ENCODE measurements at regions not wholly inside any gene's neighbourhood (a gene's known extent, or its start where the extent isn't known, plus 50 kb on each side); places are given as distances from the start of the nearest gene placed in this dataset.

DNA sequence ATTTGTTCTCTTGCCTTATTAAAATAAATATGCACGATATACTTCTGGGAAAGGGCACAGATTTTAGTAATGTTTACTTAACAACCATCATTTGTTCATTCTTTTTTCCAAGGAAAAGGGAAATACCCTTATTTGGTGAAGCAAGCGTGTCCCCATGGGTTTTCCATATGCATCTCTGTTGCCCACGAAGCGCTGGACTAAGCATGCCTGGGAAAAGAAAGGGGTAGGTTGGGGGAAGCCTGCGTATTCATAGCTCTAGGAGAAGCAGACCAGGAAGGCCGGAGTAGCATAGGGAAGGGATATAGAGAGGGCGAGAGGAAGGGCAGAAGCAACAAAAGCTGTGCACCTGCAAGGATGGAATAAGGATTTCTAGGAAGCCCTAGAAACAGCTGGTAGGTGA is 61.8 kb upstream of the ACO1 start:
- no peak for TF ChIP-seq POLR2A (IDR thresholded peaks at IDR 0.05)
- TF ChIP-seq POLR2AphosphoS5 (IDR thresholded peaks at IDR 0.05), result no peak
- TF ChIP-seq EP300 (IDR thresholded peaks at IDR 0.05), result no peak
- TF ChIP-seq, protein P1, sequence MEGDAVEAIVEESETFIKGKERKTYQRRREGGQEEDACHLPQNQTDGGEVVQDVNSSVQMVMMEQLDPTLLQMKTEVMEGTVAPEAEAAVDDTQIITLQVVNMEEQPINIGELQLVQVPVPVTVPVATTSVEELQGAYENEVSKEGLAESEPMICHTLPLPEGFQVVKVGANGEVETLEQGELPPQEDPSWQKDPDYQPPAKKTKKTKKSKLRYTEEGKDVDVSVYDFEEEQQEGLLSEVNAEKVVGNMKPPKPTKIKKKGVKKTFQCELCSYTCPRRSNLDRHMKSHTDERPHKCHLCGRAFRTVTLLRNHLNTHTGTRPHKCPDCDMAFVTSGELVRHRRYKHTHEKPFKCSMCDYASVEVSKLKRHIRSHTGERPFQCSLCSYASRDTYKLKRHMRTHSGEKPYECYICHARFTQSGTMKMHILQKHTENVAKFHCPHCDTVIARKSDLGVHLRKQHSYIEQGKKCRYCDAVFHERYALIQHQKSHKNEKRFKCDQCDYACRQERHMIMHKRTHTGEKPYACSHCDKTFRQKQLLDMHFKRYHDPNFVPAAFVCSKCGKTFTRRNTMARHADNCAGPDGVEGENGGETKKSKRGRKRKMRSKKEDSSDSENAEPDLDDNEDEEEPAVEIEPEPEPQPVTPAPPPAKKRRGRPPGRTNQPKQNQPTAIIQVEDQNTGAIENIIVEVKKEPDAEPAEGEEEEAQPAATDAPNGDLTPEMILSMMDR (IDR thresholded peaks at IDR 0.05), result no peak
- Histone ChIP-seq H3K4me3 (no peak overlapping the region), H3K27me3 (no peaks in the 10 kb centered on the region), H3K4me1 (no peaks in the 10 kb centered on the region), H3K36me3 (no peaks in the 10 kb centered on the region), H3K9me3 (no peaks in the 10 kb centered on the region), H3K27ac (no peak overlapping the region)
- 72 to 76% methylated on average over 7 of the region's 7 CpGs for WGBS, 2 donors
- no peak for DNase-seq
- intact Hi-C loops (cut with DNase I), result no loop called here

DNA sequence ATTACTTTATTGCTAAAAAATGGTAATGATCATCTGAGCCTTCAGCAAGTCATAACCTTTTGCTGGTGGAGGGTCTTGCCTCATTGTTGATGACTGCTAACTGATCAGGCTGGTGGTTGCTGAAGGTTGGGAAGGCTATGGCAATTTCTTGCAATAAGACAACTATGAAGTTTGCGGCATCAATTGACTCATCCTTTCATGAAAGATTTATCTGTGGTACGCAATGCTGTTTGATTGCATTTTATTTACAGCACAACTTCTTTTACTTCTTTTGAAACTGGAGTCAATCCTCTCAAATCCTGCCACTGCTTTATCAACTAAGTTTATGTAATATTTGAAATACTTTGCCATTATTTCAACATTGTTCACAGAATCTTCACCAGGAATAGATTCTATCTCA is 58.3 kb upstream of the ACO1 start:
- H3K4me3 ChIP-seq, result no peak overlapping the region
- 93 to 94% methylated on average over 2 of the region's 2 CpGs for WGBS, 2 donors
- no peaks in the 10 kb centered on the region for H3K36me3 ChIP-seq
- intact Hi-C loops (cut with DNase I), result no loop called here
- no peak overlapping the region for H3K27ac ChIP-seq
- DNase-seq, result no peak
- no peak for TF ChIP-seq POLR2A (IDR thresholded peaks at IDR 0.05)
- TF ChIP-seq POLR2AphosphoS5 (IDR thresholded peaks at IDR 0.05), result no peak
- TF ChIP-seq, protein P1 (IDR thresholded peaks at IDR 0.05), result no peak
- no peak for TF ChIP-seq EP300 (IDR thresholded peaks at IDR 0.05)
- no peaks in the 10 kb centered on the region for H3K9me3 ChIP-seq
- H3K4me1 ChIP-seq, result no peaks in the 10 kb centered on the region
- H3K27me3 ChIP-seq, result no peaks in the 10 kb centered on the region

DNA sequence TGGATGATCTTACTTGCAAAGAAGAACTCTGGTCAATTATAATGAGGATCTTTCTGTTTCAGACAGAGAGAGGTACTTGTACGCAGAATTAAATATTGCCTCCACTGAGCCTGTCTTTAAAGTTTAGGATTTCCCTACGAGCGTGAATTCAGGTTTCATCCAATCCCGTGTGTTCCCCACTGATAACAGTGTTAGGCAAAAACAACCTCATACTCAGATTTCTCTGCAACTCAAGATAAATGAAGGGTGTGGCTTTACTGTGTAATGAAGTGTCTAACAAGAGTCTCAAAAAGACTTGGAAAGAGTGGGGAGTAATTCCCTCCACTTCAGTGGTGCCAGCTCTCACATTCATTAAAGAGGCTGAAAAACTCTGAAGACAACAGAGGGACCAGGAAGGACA is 53.2 kb upstream of the ACO1 start:
- TF ChIP-seq POLR2AphosphoS5 (IDR thresholded peaks at IDR 0.05) (no peak), POLR2A (IDR thresholded peaks at IDR 0.05) (no peak), EP300 (IDR thresholded peaks at IDR 0.05) (no peak)
- TF ChIP-seq, protein P1 (IDR thresholded peaks at IDR 0.05), result no peak
- H3K36me3 ChIP-seq, result no peaks in the 10 kb centered on the region
- DNase-seq, result no peak
- H3K27me3 ChIP-seq, result no peaks in the 10 kb centered on the region
- H3K4me1 ChIP-seq, result no peaks in the 10 kb centered on the region
- intact Hi-C loops (cut with DNase I), result no loop called here
- no peak overlapping the region for H3K4me3 ChIP-seq
- no peaks in the 10 kb centered on the region for H3K9me3 ChIP-seq
- 46 to 76% methylated on average over 4 of the region's 4 CpGs for WGBS, 2 donors
- H3K27ac ChIP-seq, result no peak overlapping the region

DNA sequence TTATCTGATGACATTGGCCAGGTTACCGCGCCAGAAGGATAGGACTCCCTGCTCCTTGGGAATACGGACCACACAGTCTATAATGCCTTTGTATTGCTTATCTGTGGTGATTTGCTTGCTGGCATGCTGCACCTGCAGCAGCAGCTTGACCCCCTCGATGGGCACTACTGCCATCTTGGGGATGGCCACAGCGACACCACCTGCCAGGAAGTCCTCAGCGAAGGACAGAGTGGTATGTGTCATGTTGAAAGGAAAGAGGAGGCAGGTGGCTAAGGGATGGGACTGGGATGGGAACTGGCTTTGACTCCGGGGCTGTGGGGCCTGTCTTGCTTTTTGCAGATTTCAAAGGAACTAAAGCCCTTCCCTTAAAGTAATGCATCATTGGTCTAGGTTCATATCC is 50.3 kb upstream of the ACO1 start:
- Histone ChIP-seq H3K9me3 (no peaks in the 10 kb centered on the region), H3K27ac (no peak overlapping the region), H3K4me1 (no peaks in the 10 kb centered on the region), H3K27me3 (no peaks in the 10 kb centered on the region), H3K36me3 (no peaks in the 10 kb centered on the region), H3K4me3 (no peak overlapping the region)
- intact Hi-C loops (cut with DNase I), result no loop called here
- no peak for DNase-seq
- TF ChIP-seq EP300 (IDR thresholded peaks at IDR 0.05), result no peak
- TF ChIP-seq POLR2AphosphoS5 (IDR thresholded peaks at IDR 0.05), result no peak
- TF ChIP-seq, protein P1 (IDR thresholded peaks at IDR 0.05), result no peak
- TF ChIP-seq POLR2A (IDR thresholded peaks at IDR 0.05), result no peak
- 81 to 86% methylated on average over 7 of the region's 7 CpGs for WGBS, 2 donors

Small RNA genes in the stretch of these regions (small RNA-seq; reads per million reads assigned to genes)
- 0.97 to 9.8 (median 3.4) reads per million in 3 donors for gene MIR873
- gene MIR876, result 0 to 0.22 (median 0) reads per million in 3 donors
- gene RNA5SP281, result 0 reads per million in 3 donors

All from sigmoid colon (tissue), 6 donors.